H1 (cell line): ENCODE measurements at regions not wholly inside any gene's neighbourhood (a gene's known extent, or its start where the extent isn't known, plus 50 kb on each side); places are given as distances from the start of the nearest gene placed in this dataset.

Experiments
- CTCF ChIA-PET: fragments of 300-600 bp; sonication (Branson Sonifier 250); formaldehyde crosslinking; loops from one replicate; lab custom pipeline; 2021; ENCODE audit not compliant: partially characterized antibody; lab: Charles Lee
- POLR2A ChIA-PET: fragments of 300-600 bp; sonication (Branson Sonifier 250); formaldehyde crosslinking; loops from one replicate; lab custom pipeline; 2021; ENCODE audit warnings: inconsistent platforms; ENCODE audit not compliant: partially characterized antibody; lab: Charles Lee
- DNase-seq, 2 experiments: peaks; one replicate each; pipeline versions ENCODE4 v3.0.0 to v3.0.0-alpha.2; 2010 to 2022; ENCODE audit warnings: low spot score in 2 of 2, low read depth in 1 of 2, mixed read lengths in 1 of 2
- FAIRE-seq: peaks from 2 replicates; lab custom pipeline; 2011; peaks lifted over from hg19 to GRCh38; lab: Jason Lieb, UNC
- H2AFZ ChIP-seq: 2 replicates; pipeline ENCODE4 v1.8.1; 2012; ENCODE audit warnings: low read length, inconsistent platforms
- H2AK5ac ChIP-seq: 2 replicates; pipeline ENCODE4 v1.6.1; 2013; ENCODE audit warnings: low read depth, low read length
- H2BK120ac ChIP-seq: replicated peaks from 2 replicates; pipeline ENCODE3; 2013; ENCODE audit warnings: low read depth, low read length, inconsistent platforms
- H2BK12ac ChIP-seq: 2 replicates; pipeline ENCODE4 v1.6.1; 2013; ENCODE audit warnings: low read depth, low read length
- H2BK15ac ChIP-seq: 2 replicates; pipeline ENCODE4 v1.6.1; 2013; ENCODE audit warnings: low read length
- H2BK20ac ChIP-seq: 2 replicates; pipeline ENCODE4 v1.6.1; 2013; ENCODE audit warnings: low read length
- H2BK5ac ChIP-seq: 2 replicates; pipeline ENCODE4 v1.6.1; 2013; ENCODE audit warnings: low read depth, low read length
- H3K14ac ChIP-seq: 2 replicates; pipeline ENCODE4 v1.6.1; 2013; ENCODE audit warnings: inconsistent platforms; ENCODE audit not compliant: insufficient read length
- H3K18ac ChIP-seq: 2 replicates; pipeline ENCODE4 v1.6.1; 2013; ENCODE audit warnings: low read length; ENCODE audit errors: extremely low read depth
- H3K23ac ChIP-seq: 2 replicates; pipeline ENCODE4 v1.6.1; 2013; ENCODE audit warnings: inconsistent platforms; ENCODE audit not compliant: insufficient read length
- H3K23me2 ChIP-seq: 2 replicates; pipeline ENCODE4 v1.6.1; 2013; ENCODE audit warnings: low read depth, low read length
- H3K27ac ChIP-seq: 2 replicates; pipeline ENCODE4 v1.6.1; 2011; ENCODE audit warnings: low read depth, low read length, inconsistent platforms
- H3K27me3 ChIP-seq, 4 experiments: replicated peaks in 1 of 4; 1 replicate in 1 of 4; 2 replicates in 3 of 4; pipeline versions ENCODE4 v1.6.1 to v1.8.1; 2011 to 2013; ENCODE audit warnings: low read length in 3 of 4, mild to moderate bottlenecking in 3 of 4, inconsistent platforms in 2 of 4, mixed read lengths in 2 of 4, moderate library complexity in 1 of 4; ENCODE audit not compliant: control insufficient read depth in 3 of 4, insufficient read depth in 3 of 4; ENCODE audit errors: extremely low read depth in 1 of 4
- H3K36me3 ChIP-seq, 4 experiments: 2 replicates each; pipeline versions ENCODE4 v1.6.1 to v1.8.1; 2011 to 2013; ENCODE audit warnings: mild to moderate bottlenecking in 4 of 4, low read length in 3 of 4, moderate library complexity in 2 of 4, control low read depth in 1 of 4, inconsistent platforms in 1 of 4; ENCODE audit not compliant: insufficient read depth in 4 of 4, control insufficient read depth in 2 of 4
- H3K4ac ChIP-seq: replicated peaks from 2 replicates; pipeline ENCODE3; 2013; ENCODE audit warnings: low read length, low read depth, mixed read lengths, inconsistent platforms; ENCODE audit not compliant: insufficient read length
- H3K4me1 ChIP-seq, 4 experiments: replicated peaks in 1 of 4; 1 replicate in 1 of 4; 2 replicates in 3 of 4; pipeline versions ENCODE4 v1.6.1 to v1.8.1; 2011 to 2013; ENCODE audit warnings: low read length in 3 of 4, inconsistent platforms in 2 of 4, mixed read lengths in 1 of 4; ENCODE audit not compliant: insufficient read depth in 4 of 4, control insufficient read depth in 3 of 4
- H3K4me2 ChIP-seq, 2 experiments: 2 replicates each; pipeline versions ENCODE4 v1.6.1 to v1.8.1; 2011 to 2013; ENCODE audit warnings: low read depth in 2 of 2, low read length in 2 of 2, control low read depth in 1 of 2, inconsistent platforms in 1 of 2, mild to moderate bottlenecking in 1 of 2; ENCODE audit not compliant: insufficient read depth in 1 of 2
- H3K4me3 ChIP-seq, 4 experiments: fragments of 200-600, 300-600 bp in 1 of 4; sonication (generic), shearing (Covaris generic), sonication (Bioruptor Twin) in 1 of 4; 2 replicates each; pipeline versions ENCODE4 v1.5.1 to v1.8.1; 2011 to 2016; ENCODE audit warnings: low read length in 4 of 4, low read depth in 3 of 4, control low read depth in 2 of 4, inconsistent platforms in 2 of 4, mild to moderate bottlenecking in 2 of 4, mixed read lengths in 1 of 4, moderate library complexity in 1 of 4; ENCODE audit not compliant: insufficient read depth in 2 of 4; ENCODE audit errors: extremely low read depth in 1 of 4
- H3K56ac ChIP-seq: replicated peaks from 2 replicates; pipeline ENCODE3; 2013; ENCODE audit warnings: low read depth, mild to moderate bottlenecking, mixed read lengths, low read length, inconsistent platforms; ENCODE audit not compliant: insufficient read length
- H3K79me1 ChIP-seq: 2 replicates; pipeline ENCODE4 v1.6.1; 2013; ENCODE audit warnings: low read depth, low read length, control low read depth
- H3K79me2 ChIP-seq, 2 experiments: 2 replicates each; pipeline versions ENCODE4 v1.6.1 to v1.8.1; 2012 to 2013; ENCODE audit warnings: low read length in 2 of 2, mild to moderate bottlenecking in 2 of 2, inconsistent platforms in 1 of 2; ENCODE audit not compliant: insufficient read depth in 2 of 2, control insufficient read depth in 1 of 2
- H3K9ac ChIP-seq, 4 experiments: replicated peaks in 1 of 4; 1 replicate in 1 of 4; 2 replicates in 3 of 4; pipeline versions ENCODE4 v1.6.1 to v1.8.1; 2011 to 2013; ENCODE audit warnings: low read depth in 3 of 4, low read length in 3 of 4, control low read depth in 2 of 4, mild to moderate bottlenecking in 2 of 4, moderate library complexity in 2 of 4, inconsistent platforms in 1 of 4; ENCODE audit errors: extremely low read depth in 1 of 4
- H3K9me3 ChIP-seq, 2 experiments: 2 replicates each; pipeline versions ENCODE4 v1.6.1 to v1.8.1; 2012 to 2013; ENCODE audit warnings: mild to moderate bottlenecking in 2 of 2, moderate library complexity in 2 of 2, control low read depth in 1 of 2, inconsistent platforms in 1 of 2, low read depth in 1 of 2, low read length in 1 of 2, mixed read lengths in 1 of 2; ENCODE audit not compliant: insufficient read depth in 2 of 2
- H4K20me1 ChIP-seq, 2 experiments: replicated peaks in 1 of 2; 2 replicates each; pipeline versions ENCODE3 to v1.8.1; 2011 to 2013; ENCODE audit warnings: inconsistent platforms in 2 of 2, low read length in 2 of 2, mild to moderate bottlenecking in 1 of 2; ENCODE audit not compliant: insufficient read depth in 2 of 2, control insufficient read depth in 1 of 2
- H4K5ac ChIP-seq: 2 replicates; pipeline ENCODE4 v1.6.1; 2013; ENCODE audit warnings: low read length, low read depth, mixed read lengths, inconsistent platforms; ENCODE audit not compliant: insufficient read length
- H4K8ac ChIP-seq: 2 replicates; pipeline ENCODE4 v1.8.0; 2013; ENCODE audit warnings: mild to moderate bottlenecking, moderate library complexity, low read length, inconsistent platforms; ENCODE audit not compliant: insufficient read depth; ENCODE audit errors: extremely low read depth
- H4K91ac ChIP-seq: replicated peaks from 2 replicates; pipeline ENCODE3; 2013; ENCODE audit warnings: low read length, mixed read lengths, inconsistent platforms; ENCODE audit not compliant: insufficient read length
- BCL11A ChIP-seq, 2 experiments: IDR thresholded peaks; one replicate each; pipeline ENCODE4 v1.6.1; 2011; ENCODE audit warnings: low read depth in 2 of 2, low read length in 2 of 2, mild to moderate bottlenecking in 2 of 2
- CBX5 ChIP-seq: fragments of 300-800, 300-1000 bp; sonication (generic); IDR thresholded peaks from 2 replicates; pipeline ENCODE4 v1.7.1; 2016; ENCODE audit warnings: antibody characterized with exemption, low read length, low read depth
- CBX8 ChIP-seq: fragments of 300-800, 300-1000 bp; sonication (generic); IDR thresholded peaks from 2 replicates; pipeline ENCODE4 v1.7.1; 2016; ENCODE audit warnings: low read depth, low read length, borderline replicate concordance
- EGR1 ChIP-seq: IDR thresholded peaks from 2 replicates; pipeline ENCODE4 v1.6.1; 2011; ENCODE audit warnings: low read depth, low read length, borderline replicate concordance
- GABPA ChIP-seq: IDR thresholded peaks from 2 replicates; pipeline ENCODE4 v1.6.1; 2011; ENCODE audit warnings: mild to moderate bottlenecking, low read length, moderate library complexity, borderline replicate concordance; ENCODE audit not compliant: insufficient read depth
- MAFK ChIP-seq: IDR thresholded peaks from 2 replicates; pipeline ENCODE4 v1.6.1; 2012; ENCODE audit warnings: low read depth, mild to moderate bottlenecking, improper control_type of control experiment, low read length
- NRF1 ChIP-seq: IDR thresholded peaks from 2 replicates; pipeline ENCODE4 v1.6.1; 2011; ENCODE audit warnings: mild to moderate bottlenecking, low read depth, low read length, improper control_type of control experiment
- RBBP5 ChIP-seq: IDR thresholded peaks from 2 replicates; pipeline ENCODE4 v1.7.1; 2012; ENCODE audit warnings: low read depth, mild to moderate bottlenecking, inconsistent platforms, low read length, moderate library complexity, borderline replicate concordance
- SIRT6 ChIP-seq: IDR thresholded peaks from one replicate; pipeline ENCODE4 v1.7.1; 2012; ENCODE audit warnings: low read length, inconsistent platforms
- SRF ChIP-seq: IDR thresholded peaks from 2 replicates; pipeline ENCODE4 v1.6.1; 2011; ENCODE audit warnings: mild to moderate bottlenecking, low read depth, low read length, moderate library complexity
- SUZ12 ChIP-seq: fragments of 200-600 bp; sonication (generic); IDR thresholded peaks from 2 replicates; pipeline ENCODE4 v1.6.1; 2012; ENCODE audit warnings: mild to moderate bottlenecking, inconsistent platforms, low read length, moderate library complexity, mixed read lengths
- ZNF274 ChIP-seq: IDR thresholded peaks from 2 replicates; pipeline ENCODE4 v1.7.0; 2012; ENCODE audit warnings: low read length, borderline replicate concordance; ENCODE audit errors: extremely low read depth
- WGBS, 2 experiments: shearing (Covaris generic) in 1 of 2; methylation state at CpG; one replicate each; pipeline versions ENCODE4 v1.1.6 to v1.1.7; 2013 to 2015; ENCODE audit warnings: low lambda C conversion rate in 2 of 2, mixed read lengths in 2 of 2, inconsistent platforms in 1 of 2, low coverage in 1 of 2, missing lambda C conversion rate in 1 of 2; ENCODE audit not compliant: insufficient replicate concordance in 2 of 2, insufficient coverage in 1 of 2, insufficient read length in 1 of 2; ENCODE audit errors: extremely low coverage in 1 of 2, missing lambda C conversion rate in 1 of 2; 5-methylcytosine and 5-hydroxymethylcytosine counted together
- TF ChIP-seq, protein P1 (sequence below): IDR thresholded peaks from 2 replicates; pipeline ENCODE4 v1.6.1; 2011; ENCODE audit warnings: low read length, improper control_type of control experiment

DNA sequence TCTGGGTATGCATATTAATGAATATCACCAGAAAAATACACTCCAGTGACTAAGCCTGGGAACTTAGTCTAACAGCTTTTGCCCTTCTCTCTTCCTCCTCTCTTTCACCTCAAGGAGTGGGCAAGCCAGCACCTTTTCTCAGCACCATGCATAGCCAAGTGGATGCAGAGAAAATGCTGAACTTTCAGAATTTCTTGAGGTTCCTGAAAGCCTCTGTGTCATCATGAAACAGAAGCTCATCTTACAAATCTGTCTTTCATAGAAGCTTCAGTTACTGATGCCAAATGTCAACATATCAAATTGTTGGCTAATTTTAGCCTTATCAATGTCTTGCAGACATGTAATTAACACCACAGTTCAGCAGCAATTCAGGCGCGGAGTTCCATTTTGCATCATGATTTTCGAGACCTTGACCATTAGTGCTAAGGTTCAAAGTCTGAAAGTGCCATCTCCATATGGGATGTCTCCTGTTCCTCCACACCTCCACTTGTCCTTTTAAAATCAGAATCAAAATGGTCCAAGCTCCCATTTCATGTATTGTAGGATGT is 51.1 kb upstream of the RPH3A start:
- CTCF ChIA-PET = interaction anchor here (1.0 to 1.8 kb wide), 4 partner anchors 9 to 116 kb away, joined by 3 to 9 read pairs (median 4); no protein-coding TSS in a partner anchor
- Histone ChIP-seq H3K23ac (no peak overlapping the region), H2AFZ (no peak overlapping the region), H4K91ac (no peak overlapping the region), H2BK120ac (no peak overlapping the region), H3K4ac (no peak overlapping the region), H3K4me2 (no peak overlapping the region), H3K79me2 (no peaks in the 10 kb centered on the region), H4K8ac (no peak overlapping the region), H3K4me1 (peaks cover 0 to 2% (median 0%) of the 10 kb centered on the region in 4 experiments; a peak in 1 of 7 replicates), H3K56ac (no peak overlapping the region), H4K20me1 (no peaks in the 10 kb centered on the region), H3K79me1 (no peaks in the 10 kb centered on the region), H2AK5ac (no peak overlapping the region), H2BK15ac (no peak overlapping the region), H2BK12ac (no peak overlapping the region), H3K9me3 (no peaks in the 10 kb centered on the region), H3K14ac (no peak overlapping the region), H2BK5ac (no peak overlapping the region), H3K4me3 (no peak overlapping the region), H3K18ac (no peak overlapping the region), H3K27me3 (no peaks in the 10 kb centered on the region), H3K23me2 (no peaks in the 10 kb centered on the region), H4K5ac (no peak overlapping the region), H2BK20ac (no peak overlapping the region), H3K9ac (no peak overlapping the region), H3K36me3 (no peaks in the 10 kb centered on the region), H3K27ac (no peak overlapping the region)
- WGBS, 2 experiments = 98% methylated on average over 3 of the region's 3 CpGs; no CpG with 5 or more reads in 1 of the 2 experiments
- DNase-seq (no peak), FAIRE-seq (no peak)
- POLR2A ChIA-PET = no interaction called here
- TF ChIP-seq CBX8 (no peak), GABPA (no peak), SRF (no peak), SIRT6 (no peak), MAFK (no peak), NRF1 (no peak), SUZ12 (no peak), EGR1 (no peak), RBBP5 (no peak), BCL11A (IDR thresholded peaks at IDR 0.05; ENCODE audit: low read depth in 2 of 2, low read length in 2 of 2) (no peak), ZNF274 (no peak), CBX5 (no peak)
- TF ChIP-seq, protein P1, sequence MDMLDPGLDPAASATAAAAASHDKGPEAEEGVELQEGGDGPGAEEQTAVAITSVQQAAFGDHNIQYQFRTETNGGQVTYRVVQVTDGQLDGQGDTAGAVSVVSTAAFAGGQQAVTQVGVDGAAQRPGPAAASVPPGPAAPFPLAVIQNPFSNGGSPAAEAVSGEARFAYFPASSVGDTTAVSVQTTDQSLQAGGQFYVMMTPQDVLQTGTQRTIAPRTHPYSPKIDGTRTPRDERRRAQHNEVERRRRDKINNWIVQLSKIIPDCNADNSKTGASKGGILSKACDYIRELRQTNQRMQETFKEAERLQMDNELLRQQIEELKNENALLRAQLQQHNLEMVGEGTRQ = no peak
